OCI-LY7 (cell line): ENCODE measurements at regions not wholly inside any gene's neighbourhood (a gene's known extent, or its start where the extent isn't known, plus 50 kb on each side); places are given as distances from the start of the nearest gene placed in this dataset.

Experiments used
- EZH2phosphoT487 ChIP-seq: fragments of 200-600 bp; sonication (generic); IDR thresholded peaks from 2 replicates; pipeline ENCODE4 v1.6.1; 2018; ENCODE audit warnings: low read depth, borderline replicate concordance, mild to moderate bottlenecking, mixed run types, antibody characterized with exemption, low read length, moderate library complexity, mixed read lengths
- TF ChIP-seq, protein P1 (sequence below): fragments of 200-600 bp; sonication (generic); conservative IDR thresholded peaks from 2 replicates; pipeline ENCODE4 v1.5.1; 2014; ENCODE audit warnings: mild to moderate bottlenecking, antibody characterized with exemption, low read length, moderate library complexity, mixed read lengths

- TF ChIP-seq, protein P1, sequence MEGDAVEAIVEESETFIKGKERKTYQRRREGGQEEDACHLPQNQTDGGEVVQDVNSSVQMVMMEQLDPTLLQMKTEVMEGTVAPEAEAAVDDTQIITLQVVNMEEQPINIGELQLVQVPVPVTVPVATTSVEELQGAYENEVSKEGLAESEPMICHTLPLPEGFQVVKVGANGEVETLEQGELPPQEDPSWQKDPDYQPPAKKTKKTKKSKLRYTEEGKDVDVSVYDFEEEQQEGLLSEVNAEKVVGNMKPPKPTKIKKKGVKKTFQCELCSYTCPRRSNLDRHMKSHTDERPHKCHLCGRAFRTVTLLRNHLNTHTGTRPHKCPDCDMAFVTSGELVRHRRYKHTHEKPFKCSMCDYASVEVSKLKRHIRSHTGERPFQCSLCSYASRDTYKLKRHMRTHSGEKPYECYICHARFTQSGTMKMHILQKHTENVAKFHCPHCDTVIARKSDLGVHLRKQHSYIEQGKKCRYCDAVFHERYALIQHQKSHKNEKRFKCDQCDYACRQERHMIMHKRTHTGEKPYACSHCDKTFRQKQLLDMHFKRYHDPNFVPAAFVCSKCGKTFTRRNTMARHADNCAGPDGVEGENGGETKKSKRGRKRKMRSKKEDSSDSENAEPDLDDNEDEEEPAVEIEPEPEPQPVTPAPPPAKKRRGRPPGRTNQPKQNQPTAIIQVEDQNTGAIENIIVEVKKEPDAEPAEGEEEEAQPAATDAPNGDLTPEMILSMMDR: no peak
- TF ChIP-seq EZH2phosphoT487: no peak
These were observed 139.7 kb upstream of the MAN2A1 start for GRCh38 chr5:109550077-109550476.
